GM23338 (cell line): ENCODE measurements at regions not wholly inside any gene's neighbourhood (a gene's known extent, or its start where the extent isn't known, plus 50 kb on each side); places are given as distances from the start of the nearest gene placed in this dataset.

ENCODE experiments used
- CTCF ChIP-seq, 2 experiments: fragments of 200-600 bp in 1 of 2; sonication (generic) in 1 of 2; conservative IDR thresholded peaks; 2 replicates each; pipeline versions ENCODE4 v1.5.1 to v1.6.1; 2016 to 2017; ENCODE audit warnings: antibody characterized with exemption in 2 of 2, low read depth in 2 of 2, mild to moderate bottlenecking in 2 of 2, moderate library complexity in 1 of 2
- TF ChIP-seq, protein P1 (sequence below): IDR thresholded peaks from one replicate; pipeline ENCODE4 v1.6.1; 2018; ENCODE audit warnings: antibody characterized with exemption; ENCODE audit not compliant: unreplicated experiment

DNA sequence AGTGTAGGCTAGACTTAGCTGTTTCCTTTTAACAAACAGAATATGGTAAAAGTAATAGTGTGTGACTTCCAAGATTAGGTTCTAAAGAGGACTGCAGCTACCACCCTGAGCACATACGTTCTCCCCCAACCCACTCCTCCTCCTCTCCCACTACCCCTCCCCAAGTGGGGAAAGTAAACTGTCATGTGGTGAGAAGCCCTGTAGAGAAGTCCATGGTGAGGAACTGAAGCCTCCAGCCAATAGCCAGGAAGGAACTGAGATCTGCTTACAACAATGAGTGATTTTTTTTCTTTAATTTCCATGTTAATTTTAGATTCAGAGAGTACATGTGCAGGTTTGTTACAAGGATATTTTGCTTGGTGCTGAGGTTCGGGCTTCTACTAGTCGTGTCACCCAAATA is 57.0 kb upstream of the EGLN3 start:
- TF ChIP-seq CTCF (conservative IDR thresholded peaks at IDR 0.05; ENCODE audit: low read depth in 2 of 2), result no peak
- TF ChIP-seq, protein P1, sequence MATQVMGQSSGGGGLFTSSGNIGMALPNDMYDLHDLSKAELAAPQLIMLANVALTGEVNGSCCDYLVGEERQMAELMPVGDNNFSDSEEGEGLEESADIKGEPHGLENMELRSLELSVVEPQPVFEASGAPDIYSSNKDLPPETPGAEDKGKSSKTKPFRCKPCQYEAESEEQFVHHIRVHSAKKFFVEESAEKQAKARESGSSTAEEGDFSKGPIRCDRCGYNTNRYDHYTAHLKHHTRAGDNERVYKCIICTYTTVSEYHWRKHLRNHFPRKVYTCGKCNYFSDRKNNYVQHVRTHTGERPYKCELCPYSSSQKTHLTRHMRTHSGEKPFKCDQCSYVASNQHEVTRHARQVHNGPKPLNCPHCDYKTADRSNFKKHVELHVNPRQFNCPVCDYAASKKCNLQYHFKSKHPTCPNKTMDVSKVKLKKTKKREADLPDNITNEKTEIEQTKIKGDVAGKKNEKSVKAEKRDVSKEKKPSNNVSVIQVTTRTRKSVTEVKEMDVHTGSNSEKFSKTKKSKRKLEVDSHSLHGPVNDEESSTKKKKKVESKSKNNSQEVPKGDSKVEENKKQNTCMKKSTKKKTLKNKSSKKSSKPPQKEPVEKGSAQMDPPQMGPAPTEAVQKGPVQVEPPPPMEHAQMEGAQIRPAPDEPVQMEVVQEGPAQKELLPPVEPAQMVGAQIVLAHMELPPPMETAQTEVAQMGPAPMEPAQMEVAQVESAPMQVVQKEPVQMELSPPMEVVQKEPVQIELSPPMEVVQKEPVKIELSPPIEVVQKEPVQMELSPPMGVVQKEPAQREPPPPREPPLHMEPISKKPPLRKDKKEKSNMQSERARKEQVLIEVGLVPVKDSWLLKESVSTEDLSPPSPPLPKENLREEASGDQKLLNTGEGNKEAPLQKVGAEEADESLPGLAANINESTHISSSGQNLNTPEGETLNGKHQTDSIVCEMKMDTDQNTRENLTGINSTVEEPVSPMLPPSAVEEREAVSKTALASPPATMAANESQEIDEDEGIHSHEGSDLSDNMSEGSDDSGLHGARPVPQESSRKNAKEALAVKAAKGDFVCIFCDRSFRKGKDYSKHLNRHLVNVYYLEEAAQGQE, result no peak
